Stimulated activated CD8-positive, alpha-beta memory T cell treated with anti-CD3 and anti-CD28 coated beads, Interleukin-7, amount 100 ng/mL, for 1 hour (primary cell): ENCODE measurements at regions not wholly inside any gene's neighbourhood (a gene's known extent, or its start where the extent isn't known, plus 50 kb on each side); places are given as distances from the start of the nearest gene placed in this dataset.
"Not testable (repeated sequence)": the region's sequence is repeated elsewhere in the genome, so short reads cannot be mapped to it uniquely, and the experiment has no call there.

Experiments used
- DNase-seq, 2 donors: peaks; one replicate each; pipeline ENCODE4 v3.0.0-alpha.2; 2020; ENCODE audit warnings: low read depth in 2 of 2

- DNase-seq: no peak
Observed at GRCh38 chr7:93048136-93048930, 69.4 kb downstream of the SAMD9 start.

- no peak for DNase-seq
Observed at GRCh38 chr7:93047514-93048099, 70.2 kb downstream of the SAMD9 start.

GRCh38 chr7:93046641-93047040, 71.1 kb downstream of the SAMD9 start:
- no peak for DNase-seq

GRCh38 chr7:93044147-93044810, 73.5 kb downstream of the SAMD9 start:
- DNase-seq: no peak

GRCh38 chr7:93043385-93043985, 74.3 kb downstream of the SAMD9 start:
- DNase-seq: no peak

GRCh38 chr7:93040355-93040754, 77.4 kb downstream of the SAMD9 start:
- DNase-seq: no peak

- no peak for DNase-seq
Observed at GRCh38 chr7:93039786-93040185, 78.0 kb downstream of the SAMD9 start.

- no peak for DNase-seq
Observed at GRCh38 chr7:93039282-93039681, 78.5 kb downstream of the SAMD9 start.

- DNase-seq: no peak
Observed at GRCh38 chr7:93036807-93037206, 81.0 kb downstream of the SAMD9 start.

- DNase-seq: no peak
Observed at GRCh38 chr7:93036149-93036640, 81.6 kb downstream of the SAMD9 start.

GRCh38 chr7:93031795-93032194, 86.0 kb downstream of the SAMD9 start:
- DNase-seq: no peak

- no peak for DNase-seq
Observed at GRCh38 chr7:93030605-93031225, 87.1 kb downstream of the SAMD9 start.

- no peak for DNase-seq
Observed at GRCh38 chr7:93029056-93029455, 88.7 kb downstream of the SAMD9 start.

GRCh38 chr7:93028610-93029009, 89.2 kb downstream of the SAMD9 start:
- DNase-seq: no peak

GRCh38 chr7:93027044-93027443, 90.7 kb downstream of the SAMD9 start:
- DNase-seq: no peak

- DNase-seq: no peak
Observed at GRCh38 chr7:93026425-93026824, 91.4 kb downstream of the SAMD9 start.

- no peak for DNase-seq
Observed at GRCh38 chr7:93025389-93025788, 92.4 kb downstream of the SAMD9 start.

GRCh38 chr7:93022931-93023478, 94.8 kb downstream of the SAMD9 start:
- not testable (repeated sequence) for DNase-seq

- no peak for DNase-seq
Observed at GRCh38 chr7:93021748-93022147, 96.0 kb downstream of the SAMD9 start.

GRCh38 chr7:93018716-93019115, 99.1 kb downstream of the SAMD9 start:
- no peak for DNase-seq

- no peak for DNase-seq
Observed at GRCh38 chr7:93016681-93017381, 100.9 kb downstream of the SAMD9 start.
